ENCODE measurements at regions not wholly inside any gene's neighbourhood (a gene's known extent, or its start where the extent isn't known, plus 50 kb on each side); places are given as distances from the start of the nearest gene placed in this dataset.

GRCh38 chr7:12888717-12889116 is 201.3 kb downstream of the ARL4A start:
- Histone ChIP-seq H3K79me2 (ENCODE audit: insufficient read depth, low read depth, low read length) (no peaks in the 10 kb centered on the region), H3K9me2 (ENCODE audit: insufficient read depth, low read length) (no peaks in the 10 kb centered on the region), H3K36me3 (ENCODE audit: insufficient read depth, low read length) (no peaks in the 10 kb centered on the region), H3K4me2 (ENCODE audit: low read length) (no peak overlapping the region), H3K4me3 (ENCODE audit: low read depth, low read length, poor library complexity, severe bottlenecking) (no peak overlapping the region), H2AFZ (ENCODE audit: low read length) (no peak overlapping the region), H3K4me1 (ENCODE audit: insufficient read depth, low read length, poor library complexity, severe bottlenecking) (no peaks in the 10 kb centered on the region), H3K9me3 (ENCODE audit: low read length) (no peaks in the 10 kb centered on the region), H4K20me1 (ENCODE audit: insufficient read depth, low read length) (no peaks in the 10 kb centered on the region), H3K27ac (ENCODE audit: low read depth, low read length, poor library complexity, severe bottlenecking) (no peak overlapping the region)
- ChIA-PET CTCF (ENCODE audit: unreplicated experiment) (no interaction called here), POLR2A (no interaction called here)
- TF ChIP-seq CTCF (conservative IDR thresholded peaks at IDR 0.05; ENCODE audit: low read length) (no peak), EZH2phosphoT487 (IDR thresholded peaks at IDR 0.05; ENCODE audit: borderline replicate concordance, low read depth, low read length) (no peak)
- BruUV-seq (replicated peaks) = no TSS peak
- no peak for DNase-seq (ENCODE audit: low spot score)
- intact Hi-C loops (cut with micrococcal nuclease; ENCODE audit: unreplicated experiment) = no loop called here

GRCh38 chr7:12889391-12889790 is 202.0 kb downstream of the ARL4A start:
- no TSS peak for BruUV-seq (replicated peaks)
- no peak for DNase-seq (ENCODE audit: low spot score)
- POLR2A ChIA-PET = no interaction called here
- no peaks in the 10 kb centered on the region for H3K36me3 ChIP-seq (ENCODE audit: insufficient read depth, low read length)
- no peak overlapping the region for H2AFZ ChIP-seq (ENCODE audit: low read length)
- H3K27ac ChIP-seq (ENCODE audit: low read depth, low read length, poor library complexity, severe bottlenecking) = no peak overlapping the region
- H4K20me1 ChIP-seq (ENCODE audit: insufficient read depth, low read length) = no peaks in the 10 kb centered on the region
- no peak for TF ChIP-seq EZH2phosphoT487 (IDR thresholded peaks at IDR 0.05; ENCODE audit: borderline replicate concordance, low read depth, low read length)
- no peak for TF ChIP-seq CTCF (conservative IDR thresholded peaks at IDR 0.05; ENCODE audit: low read length)
- intact Hi-C loops (cut with micrococcal nuclease; ENCODE audit: unreplicated experiment) = no loop called here
- no peaks in the 10 kb centered on the region for H3K4me1 ChIP-seq (ENCODE audit: insufficient read depth, low read length, poor library complexity, severe bottlenecking)
- CTCF ChIA-PET (ENCODE audit: unreplicated experiment) = no interaction called here
- no peak overlapping the region for H3K4me2 ChIP-seq (ENCODE audit: low read length)
- no peaks in the 10 kb centered on the region for H3K9me3 ChIP-seq (ENCODE audit: low read length)
- H3K9me2 ChIP-seq (ENCODE audit: insufficient read depth, low read length) = no peaks in the 10 kb centered on the region
- H3K4me3 ChIP-seq (ENCODE audit: low read depth, low read length, poor library complexity, severe bottlenecking) = no peak overlapping the region
- H3K79me2 ChIP-seq (ENCODE audit: insufficient read depth, low read depth, low read length) = no peaks in the 10 kb centered on the region

GRCh38 chr7:12890586-12890985 is 203.2 kb downstream of the ARL4A start:
- no peak overlapping the region for H2AFZ ChIP-seq (ENCODE audit: low read length)
- no peaks in the 10 kb centered on the region for H3K9me2 ChIP-seq (ENCODE audit: insufficient read depth, low read length)
- no peak overlapping the region for H3K4me2 ChIP-seq (ENCODE audit: low read length)
- no TSS peak for BruUV-seq (replicated peaks)
- no peaks in the 10 kb centered on the region for H3K4me1 ChIP-seq (ENCODE audit: insufficient read depth, low read length, poor library complexity, severe bottlenecking)
- CTCF ChIA-PET (ENCODE audit: unreplicated experiment) = no interaction called here
- H4K20me1 ChIP-seq (ENCODE audit: insufficient read depth, low read length) = no peaks in the 10 kb centered on the region
- no peak for TF ChIP-seq EZH2phosphoT487 (IDR thresholded peaks at IDR 0.05; ENCODE audit: borderline replicate concordance, low read depth, low read length)
- no peak for TF ChIP-seq CTCF (conservative IDR thresholded peaks at IDR 0.05; ENCODE audit: low read length)
- H3K9me3 ChIP-seq (ENCODE audit: low read length) = no peaks in the 10 kb centered on the region
- no peak overlapping the region for H3K4me3 ChIP-seq (ENCODE audit: low read depth, low read length, poor library complexity, severe bottlenecking)
- no peaks in the 10 kb centered on the region for H3K36me3 ChIP-seq (ENCODE audit: insufficient read depth, low read length)
- no peak for DNase-seq (ENCODE audit: low spot score)
- POLR2A ChIA-PET = interaction anchor here (0.6 to 1.4 kb wide), 3 partner anchors 20 to 402 kb away, joined by 3 to 4 read pairs (median 4); no protein-coding TSS in a partner anchor
- no peaks in the 10 kb centered on the region for H3K79me2 ChIP-seq (ENCODE audit: insufficient read depth, low read depth, low read length)
- intact Hi-C loops (cut with micrococcal nuclease; ENCODE audit: unreplicated experiment) = no loop called here
- no peak overlapping the region for H3K27ac ChIP-seq (ENCODE audit: low read depth, low read length, poor library complexity, severe bottlenecking)

Data from OCI-LY7 (cell line).